ENCODE measurements at regions not wholly inside any gene's neighbourhood (a gene's known extent, or its start where the extent isn't known, plus 50 kb on each side); places are given as distances from the start of the nearest gene placed in this dataset.

- H3K4me1 ChIP-seq (ENCODE audit: control insufficient read depth, insufficient read depth, low read length, unreplicated experiment): no peaks in the 10 kb centered on the region
- H3K36me3 ChIP-seq (ENCODE audit: insufficient read depth, low read length): no peaks in the 10 kb centered on the region
- H3K79me2 ChIP-seq (ENCODE audit: control insufficient read depth, insufficient read depth, low read length, unreplicated experiment): no peaks in the 10 kb centered on the region
- no peaks in the 10 kb centered on the region for H3K27me3 ChIP-seq (ENCODE audit: insufficient read depth, low read length)
- no peak overlapping the region for H3K4me3 ChIP-seq (ENCODE audit: low read depth, low read length)
- no peak overlapping the region for H2AFZ ChIP-seq (ENCODE audit: low read length, unreplicated experiment)
- no peak overlapping the region for H3K27ac ChIP-seq (ENCODE audit: low read depth, low read length)
Observed at GRCh38 chr7:9983048-9983447, 990.6 kb upstream of the PHF14 start.

GRCh38 chr7:10015687-10016086, 958.0 kb upstream of the PHF14 start:
- Histone ChIP-seq H2AFZ (ENCODE audit: low read length, unreplicated experiment) (no peak overlapping the region), H3K4me3 (ENCODE audit: low read depth, low read length) (no peak overlapping the region), H3K36me3 (ENCODE audit: insufficient read depth, low read length) (no peaks in the 10 kb centered on the region), H3K27me3 (ENCODE audit: insufficient read depth, low read length) (no peaks in the 10 kb centered on the region), H3K4me1 (ENCODE audit: control insufficient read depth, insufficient read depth, low read length, unreplicated experiment) (no peaks in the 10 kb centered on the region), H3K27ac (ENCODE audit: low read depth, low read length) (no peak overlapping the region), H3K79me2 (ENCODE audit: control insufficient read depth, insufficient read depth, low read length, unreplicated experiment) (no peaks in the 10 kb centered on the region)

GRCh38 chr7:10022480-10022879, 951.2 kb upstream of the PHF14 start:
- Histone ChIP-seq H3K79me2 (ENCODE audit: control insufficient read depth, insufficient read depth, low read length, unreplicated experiment) (no peaks in the 10 kb centered on the region), H3K36me3 (ENCODE audit: insufficient read depth, low read length) (no peaks in the 10 kb centered on the region), H3K27ac (ENCODE audit: low read depth, low read length) (no peak overlapping the region), H3K4me3 (ENCODE audit: low read depth, low read length) (no peak overlapping the region), H3K27me3 (ENCODE audit: insufficient read depth, low read length) (no peaks in the 10 kb centered on the region), H2AFZ (ENCODE audit: low read length, unreplicated experiment) (no peak overlapping the region), H3K4me1 (ENCODE audit: control insufficient read depth, insufficient read depth, low read length, unreplicated experiment) (no peaks in the 10 kb centered on the region)

- Histone ChIP-seq H3K27me3 (ENCODE audit: insufficient read depth, low read length) (no peaks in the 10 kb centered on the region), H3K4me1 (ENCODE audit: control insufficient read depth, insufficient read depth, low read length, unreplicated experiment) (no peaks in the 10 kb centered on the region), H3K4me3 (ENCODE audit: low read depth, low read length) (no peak overlapping the region), H3K79me2 (ENCODE audit: control insufficient read depth, insufficient read depth, low read length, unreplicated experiment) (no peaks in the 10 kb centered on the region), H3K27ac (ENCODE audit: low read depth, low read length) (no peak overlapping the region), H3K36me3 (ENCODE audit: insufficient read depth, low read length) (no peaks in the 10 kb centered on the region), H2AFZ (ENCODE audit: low read length, unreplicated experiment) (no peak overlapping the region)
Observed at GRCh38 chr7:10022957-10023356, 950.7 kb upstream of the PHF14 start.

GRCh38 chr7:10034843-10035556, 938.7 kb upstream of the PHF14 start:
- no peaks in the 10 kb centered on the region for H3K4me1 ChIP-seq (ENCODE audit: control insufficient read depth, insufficient read depth, low read length, unreplicated experiment)
- H3K36me3 ChIP-seq (ENCODE audit: insufficient read depth, low read length): no peaks in the 10 kb centered on the region
- no peak overlapping the region for H3K4me3 ChIP-seq (ENCODE audit: low read depth, low read length)
- no peaks in the 10 kb centered on the region for H3K27me3 ChIP-seq (ENCODE audit: insufficient read depth, low read length)
- no peak overlapping the region for H3K27ac ChIP-seq (ENCODE audit: low read depth, low read length)
- H3K79me2 ChIP-seq (ENCODE audit: control insufficient read depth, insufficient read depth, low read length, unreplicated experiment): no peaks in the 10 kb centered on the region
- no peak overlapping the region for H2AFZ ChIP-seq (ENCODE audit: low read length, unreplicated experiment)

GRCh38 chr7:10036693-10037092, 937.0 kb upstream of the PHF14 start:
- Histone ChIP-seq H3K79me2 (ENCODE audit: control insufficient read depth, insufficient read depth, low read length, unreplicated experiment) (no peaks in the 10 kb centered on the region), H3K36me3 (ENCODE audit: insufficient read depth, low read length) (no peaks in the 10 kb centered on the region), H3K4me3 (ENCODE audit: low read depth, low read length) (no peak overlapping the region), H2AFZ (ENCODE audit: low read length, unreplicated experiment) (no peak overlapping the region), H3K4me1 (ENCODE audit: control insufficient read depth, insufficient read depth, low read length, unreplicated experiment) (no peaks in the 10 kb centered on the region), H3K27me3 (ENCODE audit: insufficient read depth, low read length) (no peaks in the 10 kb centered on the region), H3K27ac (ENCODE audit: low read depth, low read length) (no peak overlapping the region)

- Histone ChIP-seq H3K27ac (ENCODE audit: low read depth, low read length) (no peak overlapping the region), H3K27me3 (ENCODE audit: insufficient read depth, low read length) (no peaks in the 10 kb centered on the region), H3K4me1 (ENCODE audit: control insufficient read depth, insufficient read depth, low read length, unreplicated experiment) (no peaks in the 10 kb centered on the region), H2AFZ (ENCODE audit: low read length, unreplicated experiment) (no peak overlapping the region), H3K79me2 (ENCODE audit: control insufficient read depth, insufficient read depth, low read length, unreplicated experiment) (no peaks in the 10 kb centered on the region), H3K36me3 (ENCODE audit: insufficient read depth, low read length) (no peaks in the 10 kb centered on the region), H3K4me3 (ENCODE audit: low read depth, low read length) (no peak overlapping the region)
Observed at GRCh38 chr7:10038351-10038750, 935.3 kb upstream of the PHF14 start.

- Histone ChIP-seq H3K27me3 (ENCODE audit: insufficient read depth, low read length) (no peaks in the 10 kb centered on the region), H3K27ac (ENCODE audit: low read depth, low read length) (no peak overlapping the region), H3K4me1 (ENCODE audit: control insufficient read depth, insufficient read depth, low read length, unreplicated experiment) (no peaks in the 10 kb centered on the region), H3K36me3 (ENCODE audit: insufficient read depth, low read length) (no peaks in the 10 kb centered on the region), H2AFZ (ENCODE audit: low read length, unreplicated experiment) (no peak overlapping the region), H3K79me2 (ENCODE audit: control insufficient read depth, insufficient read depth, low read length, unreplicated experiment) (no peaks in the 10 kb centered on the region), H3K4me3 (ENCODE audit: low read depth, low read length) (no peak overlapping the region)
Observed at GRCh38 chr7:10040674-10041073, 933.0 kb upstream of the PHF14 start.

GRCh38 chr7:10070899-10071298, 902.8 kb upstream of the PHF14 start:
- Histone ChIP-seq H3K27me3 (ENCODE audit: insufficient read depth, low read length) (no peaks in the 10 kb centered on the region), H3K36me3 (ENCODE audit: insufficient read depth, low read length) (no peaks in the 10 kb centered on the region), H3K4me3 (ENCODE audit: low read depth, low read length) (no peak overlapping the region), H3K79me2 (ENCODE audit: control insufficient read depth, insufficient read depth, low read length, unreplicated experiment) (no peaks in the 10 kb centered on the region), H2AFZ (ENCODE audit: low read length, unreplicated experiment) (no peak overlapping the region), H3K4me1 (ENCODE audit: control insufficient read depth, insufficient read depth, low read length, unreplicated experiment) (no peaks in the 10 kb centered on the region), H3K27ac (ENCODE audit: low read depth, low read length) (no peak overlapping the region)

GRCh38 chr7:10075866-10076265, 897.8 kb upstream of the PHF14 start:
- H3K36me3 ChIP-seq (ENCODE audit: insufficient read depth, low read length): no peaks in the 10 kb centered on the region
- no peaks in the 10 kb centered on the region for H3K79me2 ChIP-seq (ENCODE audit: control insufficient read depth, insufficient read depth, low read length, unreplicated experiment)
- no peak overlapping the region for H2AFZ ChIP-seq (ENCODE audit: low read length, unreplicated experiment)
- H3K4me1 ChIP-seq (ENCODE audit: control insufficient read depth, insufficient read depth, low read length, unreplicated experiment): no peaks in the 10 kb centered on the region
- H3K27me3 ChIP-seq (ENCODE audit: insufficient read depth, low read length): no peaks in the 10 kb centered on the region
- H3K27ac ChIP-seq (ENCODE audit: low read depth, low read length): no peak overlapping the region
- H3K4me3 ChIP-seq (ENCODE audit: low read depth, low read length): no peak overlapping the region

GRCh38 chr7:10076660-10077300, 896.9 kb upstream of the PHF14 start:
- H3K4me3 ChIP-seq (ENCODE audit: low read depth, low read length): no peak overlapping the region
- no peaks in the 10 kb centered on the region for H3K79me2 ChIP-seq (ENCODE audit: control insufficient read depth, insufficient read depth, low read length, unreplicated experiment)
- no peaks in the 10 kb centered on the region for H3K4me1 ChIP-seq (ENCODE audit: control insufficient read depth, insufficient read depth, low read length, unreplicated experiment)
- no peaks in the 10 kb centered on the region for H3K27me3 ChIP-seq (ENCODE audit: insufficient read depth, low read length)
- no peaks in the 10 kb centered on the region for H3K36me3 ChIP-seq (ENCODE audit: insufficient read depth, low read length)
- H2AFZ ChIP-seq (ENCODE audit: low read length, unreplicated experiment): no peak overlapping the region
- no peak overlapping the region for H3K27ac ChIP-seq (ENCODE audit: low read depth, low read length)
